HG03103 (cell line): ENCODE measurements at regions not wholly inside any gene's neighbourhood (a gene's known extent, or its start where the extent isn't known, plus 50 kb on each side); places are given as distances from the start of the nearest gene placed in this dataset.
A peak's percentile ranks its signal among the peaks of the same experiment; 100 is the strongest.
"Not testable (repeated sequence)": the region's sequence is repeated elsewhere in the genome, so short reads cannot be mapped to it uniquely, and the experiment has no call there.

Experiments
- ATAC-seq: cut with Tn5 transposase; IDR thresholded peaks from one replicate; pipeline ENCODE4 v1.9.1; 2021; ENCODE audit warnings: low read depth; ENCODE audit not compliant: unreplicated experiment

- no peak for ATAC-seq
Observed at GRCh38 chr10:28983799-28984198, 305.1 kb upstream of the LYZL1 start.

DNA sequence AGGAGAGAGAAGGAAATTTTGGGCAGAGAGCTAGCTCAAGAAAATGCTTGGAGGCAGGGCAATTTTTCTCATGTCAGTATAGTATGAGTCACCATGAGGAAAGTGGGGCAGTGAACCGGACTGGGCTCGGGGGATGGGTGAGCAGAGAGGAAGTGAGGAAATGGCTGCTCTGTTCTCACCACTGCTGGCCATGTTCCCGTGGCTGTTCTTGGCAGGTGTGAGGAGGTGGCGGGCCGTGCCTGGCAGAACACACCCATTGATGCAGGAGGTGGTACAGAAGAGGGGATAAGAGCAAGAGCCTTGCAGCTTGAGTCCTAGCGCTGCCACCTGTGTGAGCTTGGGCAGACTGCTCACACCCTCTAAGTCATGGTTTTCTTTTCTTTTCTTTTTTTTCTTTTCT lies 304.4 kb upstream of the LYZL1 start:
- peak; percentile 80 for ATAC-seq

DNA sequence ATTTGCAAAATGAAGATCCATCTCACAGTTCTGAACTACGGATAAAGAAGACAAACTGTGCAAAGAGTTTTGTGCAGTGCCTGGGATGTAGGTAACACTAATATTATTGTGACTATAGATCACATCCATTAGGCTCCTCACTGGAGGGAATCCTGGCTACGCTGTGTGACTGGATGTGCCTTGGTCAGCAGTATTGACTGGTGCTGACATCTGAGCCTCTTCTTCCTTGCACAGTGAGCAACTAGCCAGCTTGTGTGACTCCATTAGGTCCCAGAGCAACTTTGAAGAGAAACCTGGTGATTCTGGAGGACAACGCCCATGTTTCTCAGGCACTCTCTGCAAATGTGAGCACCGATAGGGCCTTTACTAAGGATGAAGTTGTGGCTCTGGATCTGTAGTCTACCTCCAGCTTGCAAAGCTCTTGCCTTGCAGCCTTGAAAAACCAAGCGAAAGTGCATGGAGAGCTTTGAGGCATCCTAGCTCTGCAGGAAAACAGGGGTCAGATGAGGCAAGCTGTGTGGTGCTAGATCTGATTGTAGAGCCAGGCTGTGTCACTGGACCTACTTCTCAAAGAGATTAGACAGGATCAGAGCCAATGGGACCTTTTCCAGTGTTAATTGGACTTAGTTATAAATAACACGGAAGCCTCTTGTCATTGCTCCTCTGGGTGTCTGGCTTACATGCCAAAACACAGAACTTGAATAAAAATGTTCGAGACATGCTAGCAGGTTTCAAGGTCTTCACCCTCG lies 303.6 kb upstream of the LYZL1 start:
- no peak for ATAC-seq

GRCh38 chr10:28986117-28986792 lies 302.6 kb upstream of the LYZL1 start:
- ATAC-seq: no peak

- ATAC-seq: no peak
Observed at GRCh38 chr10:28986856-28987255, 302.0 kb upstream of the LYZL1 start.

DNA sequence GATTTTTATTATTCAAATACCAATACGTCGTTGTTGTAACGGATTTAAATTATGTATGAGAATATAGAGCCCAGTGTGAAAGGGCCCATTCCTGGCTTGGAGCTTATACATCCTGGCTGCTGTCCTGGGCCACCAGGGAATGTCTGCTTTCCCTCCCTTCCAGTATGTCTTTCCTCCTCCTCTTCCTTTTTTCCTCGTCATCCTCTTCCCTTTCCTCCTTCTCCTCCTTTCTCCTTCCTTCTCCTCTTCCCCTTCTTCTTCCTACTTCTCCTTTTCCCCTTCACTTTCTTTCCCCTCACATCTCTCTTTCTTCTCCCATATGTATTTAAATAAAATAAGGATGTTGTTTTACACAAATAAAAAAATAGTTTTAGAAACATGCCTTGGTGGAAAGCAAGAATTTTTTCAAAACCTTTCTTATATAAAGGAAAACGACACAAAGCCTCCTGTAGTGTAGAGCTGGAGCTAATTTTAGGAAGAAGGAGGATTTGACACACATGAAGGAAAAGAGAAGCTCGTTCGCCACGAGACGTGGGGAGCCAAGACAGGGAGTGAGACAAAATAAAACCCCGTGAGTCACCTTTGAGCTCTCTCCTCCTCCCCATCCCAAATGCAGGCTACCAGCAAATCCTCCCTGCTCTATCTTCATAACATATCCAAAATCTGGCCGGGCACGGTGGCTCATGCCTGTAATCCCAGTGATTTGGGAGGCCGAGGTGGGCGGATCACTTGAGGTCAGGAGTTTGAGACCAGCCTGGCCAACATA lies 301.1 kb upstream of the LYZL1 start:
- ATAC-seq: no peak

DNA sequence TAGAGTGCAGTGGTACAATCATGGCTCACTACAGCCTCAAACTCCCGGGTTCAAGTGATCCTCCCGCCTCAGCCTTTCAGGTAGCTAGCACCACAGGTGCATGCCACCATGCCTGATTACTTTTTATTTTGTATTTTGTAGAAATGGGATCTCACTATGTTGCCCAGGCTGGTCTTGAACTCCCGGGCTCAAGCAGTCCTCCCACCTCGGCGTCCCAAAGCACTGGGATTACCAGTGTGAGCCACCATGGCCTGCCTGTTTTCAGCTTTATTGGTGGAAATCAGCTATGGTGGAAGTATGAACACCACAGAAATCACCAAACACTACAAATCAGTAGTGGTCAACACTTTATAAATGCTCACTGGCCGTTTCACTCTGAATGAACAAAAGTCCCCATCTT lies 299.9 kb upstream of the LYZL1 start:
- ATAC-seq: no peak

GRCh38 chr10:28991333-28992270 lies 297.3 kb upstream of the LYZL1 start:
- no peak for ATAC-seq

DNA sequence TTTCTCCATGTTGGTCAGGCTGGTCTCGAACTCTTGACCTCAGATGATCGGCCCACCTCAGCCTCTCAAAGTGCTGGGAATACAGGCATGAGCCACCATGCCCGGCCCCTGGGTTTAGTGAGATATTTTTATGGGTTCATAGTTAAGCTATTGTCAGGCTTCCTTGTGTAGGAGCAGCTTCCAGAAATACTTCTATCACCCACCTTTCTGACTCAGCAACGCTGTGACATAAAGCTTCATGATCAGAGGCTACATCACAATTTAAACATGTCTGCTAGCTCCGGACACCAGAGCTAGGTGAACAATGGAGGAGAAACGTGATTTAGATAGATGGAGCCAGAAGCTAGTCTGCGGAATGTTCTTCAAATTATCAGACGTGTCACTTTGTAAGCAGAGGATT lies 295.8 kb upstream of the LYZL1 start:
- ATAC-seq: no peak

GRCh38 chr10:28993861-28994260 lies 295.0 kb upstream of the LYZL1 start:
- ATAC-seq: no peak

- ATAC-seq: not testable (repeated sequence)
Observed at GRCh38 chr10:28994802-28995201, 294.1 kb upstream of the LYZL1 start.

DNA sequence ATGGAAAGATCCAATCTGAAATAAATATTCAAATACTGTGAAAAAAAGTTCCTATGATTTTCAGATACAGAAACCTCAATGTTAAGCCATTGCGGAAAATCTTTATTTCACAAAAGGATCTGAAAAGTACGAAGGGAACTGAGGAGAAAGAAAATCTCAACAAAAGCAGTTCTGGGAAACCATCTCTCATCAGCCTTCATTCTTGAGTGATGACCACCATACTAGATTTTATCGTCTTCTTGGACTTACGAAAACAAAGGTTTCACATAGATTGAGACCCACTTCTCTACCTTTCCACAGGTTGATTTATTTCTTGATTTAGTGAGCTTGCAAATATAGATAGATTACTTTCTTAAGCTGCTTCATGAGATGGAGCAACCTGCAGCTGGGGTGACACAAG lies 293.4 kb upstream of the LYZL1 start:
- no peak for ATAC-seq

DNA sequence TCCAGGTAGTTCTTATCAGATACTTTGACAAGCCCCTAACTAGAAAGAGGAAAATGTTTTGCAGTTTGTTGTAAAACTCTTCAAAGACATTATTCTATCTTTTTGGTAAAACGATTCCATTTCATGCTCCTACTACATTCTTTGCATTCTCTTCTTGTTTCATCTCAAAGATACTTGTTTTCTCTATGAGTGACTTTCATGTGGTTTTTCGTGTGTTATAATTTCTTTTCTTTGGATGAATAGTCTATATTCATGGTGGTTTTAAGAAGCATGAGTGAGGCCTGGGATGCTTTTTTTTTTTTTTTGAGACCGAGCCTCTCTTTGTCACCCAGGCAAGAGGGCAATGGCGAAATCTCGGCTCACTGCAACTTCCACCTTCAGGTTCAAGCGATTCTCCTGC lies 292.5 kb upstream of the LYZL1 start:
- no peak for ATAC-seq

GRCh38 chr10:28996947-28997551 lies 291.8 kb upstream of the LYZL1 start:
- ATAC-seq: no peak

GRCh38 chr10:28997734-28998133 lies 291.1 kb upstream of the LYZL1 start:
- ATAC-seq: no peak

GRCh38 chr10:29001801-29002200 lies 287.1 kb upstream of the LYZL1 start:
- no peak for ATAC-seq

- not testable (repeated sequence) for ATAC-seq
Observed at GRCh38 chr10:29003014-29003413, 285.9 kb upstream of the LYZL1 start.

DNA sequence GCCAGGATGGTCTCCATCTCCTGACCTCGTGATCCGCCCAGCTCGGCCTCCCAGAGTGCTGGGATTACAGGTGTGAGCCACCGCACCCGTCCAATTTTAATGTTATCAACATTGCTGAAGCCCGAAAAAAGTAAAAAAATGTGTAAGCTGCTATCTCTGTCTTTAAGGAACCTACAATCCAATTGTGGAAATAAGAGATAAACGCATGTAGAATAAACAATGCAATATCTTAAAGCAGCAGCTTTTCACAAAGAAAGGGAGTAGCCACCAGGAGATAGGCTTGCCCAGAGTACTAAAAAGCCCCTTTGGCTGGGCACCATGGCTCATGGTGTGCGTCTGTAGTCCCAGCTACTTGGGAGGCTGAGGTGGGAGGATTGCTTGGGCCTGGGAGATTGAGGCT lies 282.9 kb upstream of the LYZL1 start:
- no peak for ATAC-seq

DNA sequence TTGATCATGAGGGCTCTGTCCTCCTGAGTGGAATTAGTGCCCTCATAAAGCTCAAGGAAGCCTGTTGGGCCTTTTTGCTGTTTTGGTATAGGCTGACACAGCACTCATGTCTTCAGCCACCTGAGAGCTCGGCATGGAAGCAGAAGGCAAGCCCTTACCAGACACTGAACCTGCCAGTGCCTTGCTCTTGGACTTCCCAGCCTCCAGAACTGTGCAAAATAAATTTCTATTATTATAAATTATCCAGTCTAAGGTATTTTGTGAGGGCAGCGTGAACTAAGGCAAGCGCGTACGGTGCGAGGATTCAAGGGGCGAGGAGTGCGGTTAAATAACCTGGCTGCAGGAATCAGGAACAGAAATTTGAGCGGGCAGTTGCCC lies 281.5 kb upstream of the LYZL1 start:
- ATAC-seq: no peak
